Thoracic aorta (tissue), 2 donors: ENCODE measurements at regions not wholly inside any gene's neighbourhood (a gene's known extent, or its start where the extent isn't known, plus 50 kb on each side); places are given as distances from the start of the nearest gene placed in this dataset.

Experiments
- ATAC-seq: fragments of 150-250 bp; one replicate; pipeline ENCODE4 v1.8.0; 2017; ENCODE audit warnings: low read depth; ENCODE audit not compliant: insufficient number of reproducible peaks, low FRiP score
- DNase-seq: peaks from one replicate; pipeline ENCODE4 v3.0.0-alpha.2; 2020; ENCODE audit warnings: low spot score
- H3K27ac ChIP-seq, 2 donors: fragments of 200-600 bp; sonication (generic); 1 replicate in 1 of 2; 2 replicates in 1 of 2; pipeline ENCODE4 v1.5.1; 2016; ENCODE audit warnings: mild to moderate bottlenecking in 2 of 2, moderate library complexity in 2 of 2
- H3K27me3 ChIP-seq: fragments of 200-600 bp; sonication (generic); replicated peaks from 2 replicates; pipeline ENCODE4 v1.6.0; 2016; ENCODE audit warnings: mild to moderate bottlenecking; ENCODE audit not compliant: insufficient read depth
- H3K36me3 ChIP-seq: fragments of 200-600 bp; sonication (generic); one replicate; pipeline ENCODE4 v1.5.1; 2016
- H3K4me1 ChIP-seq, 2 donors: fragments of 200-600 bp; sonication (generic); 1 replicate in 1 of 2; 2 replicates in 1 of 2; pipeline versions ENCODE4 v1.5.1 to v1.6.0; 2016; ENCODE audit warnings: low read depth in 2 of 2, mild to moderate bottlenecking in 1 of 2; ENCODE audit not compliant: control insufficient read depth in 1 of 2
- H3K4me3 ChIP-seq: fragments of 200-600 bp; sonication (generic); 2 replicates; pipeline ENCODE4 v1.5.1; 2016; ENCODE audit warnings: mild to moderate bottlenecking
- H3K9me3 ChIP-seq: fragments of 200-600 bp; sonication (generic); 2 replicates; pipeline ENCODE4 v1.5.1; 2016
- TF ChIP-seq, protein P1 (sequence below): fragments of 200-600 bp; sonication (generic); IDR thresholded peaks from one replicate; pipeline ENCODE4 v1.5.1; 2019; ENCODE audit warnings: antibody characterized with exemption

DNA sequence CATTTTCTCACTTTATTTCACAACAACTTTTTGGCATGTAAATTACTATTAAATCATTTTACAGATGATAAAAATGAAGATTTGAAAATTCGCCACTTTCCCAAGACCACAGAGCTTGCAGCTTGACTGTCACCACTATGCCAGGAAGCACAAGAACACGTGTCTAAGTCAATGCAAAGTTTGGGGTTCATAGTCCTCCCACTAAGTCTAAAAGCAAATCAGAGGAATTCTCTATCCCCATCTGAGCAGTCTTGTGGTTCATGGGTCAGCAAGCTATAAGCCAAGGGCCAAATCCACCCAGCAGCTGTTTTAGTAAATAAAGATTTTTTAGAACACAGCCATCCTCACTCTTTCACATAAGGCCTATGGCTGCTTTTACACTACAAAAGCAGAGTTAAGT, 833.3 kb upstream of the INTU start:
- Histone ChIP-seq H3K4me3 (no peak overlapping the region), H3K36me3 (no peaks in the 10 kb centered on the region), H3K4me1 (peaks cover 0 to 12% of the 10 kb centered on the region in 2 donors), H3K27ac (no peak overlapping the region), H3K27me3 (no peaks in the 10 kb centered on the region), H3K9me3 (no peaks in the 10 kb centered on the region)
- no peak for DNase-seq
- TF ChIP-seq, protein P1, sequence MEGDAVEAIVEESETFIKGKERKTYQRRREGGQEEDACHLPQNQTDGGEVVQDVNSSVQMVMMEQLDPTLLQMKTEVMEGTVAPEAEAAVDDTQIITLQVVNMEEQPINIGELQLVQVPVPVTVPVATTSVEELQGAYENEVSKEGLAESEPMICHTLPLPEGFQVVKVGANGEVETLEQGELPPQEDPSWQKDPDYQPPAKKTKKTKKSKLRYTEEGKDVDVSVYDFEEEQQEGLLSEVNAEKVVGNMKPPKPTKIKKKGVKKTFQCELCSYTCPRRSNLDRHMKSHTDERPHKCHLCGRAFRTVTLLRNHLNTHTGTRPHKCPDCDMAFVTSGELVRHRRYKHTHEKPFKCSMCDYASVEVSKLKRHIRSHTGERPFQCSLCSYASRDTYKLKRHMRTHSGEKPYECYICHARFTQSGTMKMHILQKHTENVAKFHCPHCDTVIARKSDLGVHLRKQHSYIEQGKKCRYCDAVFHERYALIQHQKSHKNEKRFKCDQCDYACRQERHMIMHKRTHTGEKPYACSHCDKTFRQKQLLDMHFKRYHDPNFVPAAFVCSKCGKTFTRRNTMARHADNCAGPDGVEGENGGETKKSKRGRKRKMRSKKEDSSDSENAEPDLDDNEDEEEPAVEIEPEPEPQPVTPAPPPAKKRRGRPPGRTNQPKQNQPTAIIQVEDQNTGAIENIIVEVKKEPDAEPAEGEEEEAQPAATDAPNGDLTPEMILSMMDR, result no peak
- no peak for ATAC-seq

DNA sequence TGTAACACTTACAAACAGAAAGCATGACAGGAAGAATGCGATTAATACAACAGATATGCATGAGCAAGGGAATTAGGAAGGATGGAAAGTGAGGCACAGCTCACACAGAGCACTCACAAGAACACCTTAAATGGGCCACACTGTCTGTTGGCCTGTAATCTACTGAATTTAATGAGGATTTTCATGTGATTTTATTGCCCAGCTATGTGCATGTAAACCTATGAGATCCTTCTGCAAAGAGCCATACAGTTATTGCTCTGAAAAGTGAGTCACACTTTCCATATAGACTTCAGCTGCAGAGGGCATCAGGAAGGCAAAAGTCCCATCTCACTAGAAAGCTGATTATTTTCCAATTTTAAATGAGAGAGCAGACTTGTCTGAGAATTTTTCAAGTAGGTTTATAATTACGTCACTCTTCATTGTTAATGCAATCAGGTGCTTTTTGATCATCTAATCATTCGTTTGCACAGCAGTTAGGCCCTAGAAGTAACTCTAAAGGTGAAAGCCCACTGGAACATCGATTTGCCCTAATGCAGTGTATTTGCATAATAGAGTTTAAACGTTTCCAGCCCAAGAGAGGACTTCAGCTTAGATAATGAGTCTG, 832.7 kb upstream of the INTU start:
- no peak for ATAC-seq
- peaks cover 0 to 12% of the 10 kb centered on the region in 2 donors for H3K4me1 ChIP-seq
- H3K4me3 ChIP-seq, result no peak overlapping the region
- no peak overlapping the region for H3K27ac ChIP-seq
- H3K9me3 ChIP-seq, result no peaks in the 10 kb centered on the region
- TF ChIP-seq, protein P1, result no peak
- H3K36me3 ChIP-seq, result no peaks in the 10 kb centered on the region
- DNase-seq, result no peak
- H3K27me3 ChIP-seq, result no peaks in the 10 kb centered on the region

DNA sequence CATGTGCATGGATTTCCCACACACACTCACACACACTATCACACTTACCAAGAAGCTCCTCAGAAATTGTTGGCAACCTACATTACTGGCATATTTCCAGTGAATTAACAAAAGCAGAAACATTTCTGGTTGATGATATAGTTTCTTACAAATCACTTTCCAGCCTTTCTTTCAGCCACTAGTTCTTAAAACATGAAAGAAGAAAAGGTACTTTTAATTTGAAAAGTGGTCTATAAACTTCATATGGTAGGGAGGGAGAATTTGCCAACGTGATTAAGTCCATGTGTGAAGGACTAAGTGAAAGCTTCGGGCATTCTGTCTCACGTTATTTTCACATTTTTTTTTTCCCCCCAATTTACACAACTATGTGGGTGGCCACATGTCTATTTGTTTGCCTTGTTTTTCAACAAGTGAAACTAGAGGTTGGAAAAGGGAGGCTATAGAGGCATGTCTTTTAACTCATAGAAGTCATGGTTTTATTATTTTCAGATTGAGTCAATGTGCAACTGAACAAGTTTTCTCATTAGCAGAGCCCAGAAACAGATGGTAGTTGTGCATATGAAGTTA, 832.1 kb upstream of the INTU start:
- no peaks in the 10 kb centered on the region for H3K9me3 ChIP-seq
- H3K27me3 ChIP-seq, result no peaks in the 10 kb centered on the region
- DNase-seq, result no peak
- no peak for ATAC-seq
- H3K4me1 ChIP-seq, result peaks cover 0 to 12% of the 10 kb centered on the region in 2 donors
- H3K4me3 ChIP-seq, result no peak overlapping the region
- TF ChIP-seq, protein P1, result no peak
- no peak overlapping the region for H3K27ac ChIP-seq
- no peaks in the 10 kb centered on the region for H3K36me3 ChIP-seq

DNA sequence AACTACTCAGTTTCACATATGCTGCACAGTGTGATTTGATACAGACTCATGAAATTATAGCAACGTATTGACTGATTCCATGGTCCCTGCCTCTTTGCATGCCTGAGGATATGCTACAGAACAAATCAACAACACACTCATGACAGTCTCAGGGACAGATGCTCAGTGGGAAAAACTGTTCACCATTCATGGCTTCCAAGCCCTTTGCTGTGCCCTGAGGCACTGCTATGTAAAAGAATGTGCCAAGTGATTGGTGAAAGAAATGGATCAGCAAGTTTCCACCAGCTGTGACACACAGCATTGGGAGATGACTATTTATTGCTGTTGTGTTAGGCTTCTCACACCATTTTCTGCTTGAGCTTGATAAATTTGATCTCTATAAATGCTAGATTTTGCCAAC, 825.6 kb upstream of the INTU start:
- Histone ChIP-seq H3K27ac (no peak overlapping the region), H3K9me3 (no peaks in the 10 kb centered on the region), H3K4me1 (no peaks in the 10 kb centered on the region), H3K27me3 (no peaks in the 10 kb centered on the region), H3K36me3 (no peaks in the 10 kb centered on the region), H3K4me3 (no peak overlapping the region)
- ATAC-seq (no peak), DNase-seq (no peak)
- TF ChIP-seq, protein P1, result no peak

DNA sequence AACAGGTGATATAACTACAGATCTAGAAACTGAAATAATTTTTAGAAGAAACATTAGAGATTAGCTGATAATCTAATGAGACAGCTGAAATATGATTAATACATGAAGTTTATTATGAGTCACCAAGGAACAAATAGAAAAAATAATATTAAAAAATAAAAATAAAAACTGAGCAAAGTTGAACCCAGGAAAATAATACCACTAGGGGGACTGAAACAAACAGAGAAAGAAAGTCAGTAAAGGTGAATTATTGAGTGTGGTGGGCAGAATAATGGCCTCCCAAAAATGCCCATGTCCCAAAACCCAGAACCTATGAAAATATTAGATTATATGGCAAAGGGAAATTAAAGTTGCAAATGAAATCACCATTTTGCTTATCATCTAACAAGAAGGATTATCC, 820.7 kb upstream of the INTU start:
- DNase-seq (no peak), ATAC-seq (no peak)
- Histone ChIP-seq H3K27me3 (no peaks in the 10 kb centered on the region), H3K9me3 (no peaks in the 10 kb centered on the region), H3K36me3 (no peaks in the 10 kb centered on the region), H3K27ac (no peak overlapping the region), H3K4me1 (no peaks in the 10 kb centered on the region), H3K4me3 (no peak overlapping the region)
- TF ChIP-seq, protein P1, result no peak
